ENCODE measurements at regions not wholly inside any gene's neighbourhood (a gene's known extent, or its start where the extent isn't known, plus 50 kb on each side); places are given as distances from the start of the nearest gene placed in this dataset.

- no peak for TF ChIP-seq CTCF (IDR thresholded peaks at IDR 0.05)
- no peak for TF ChIP-seq POLR2AphosphoS5 (IDR thresholded peaks at IDR 0.05)
These were observed 412.1 kb upstream of the CLINT1 start for GRCh38 chr5:158270996-158271554.
